ENCODE measurements at regions not wholly inside any gene's neighbourhood (a gene's known extent, or its start where the extent isn't known, plus 50 kb on each side); places are given as distances from the start of the nearest gene placed in this dataset.
A peak's percentile ranks its signal among the peaks of the same experiment; 100 is the strongest.
"Not testable (repeated sequence)": the region's sequence is repeated elsewhere in the genome, so short reads cannot be mapped to it uniquely, and the experiment has no call there.

DNA sequence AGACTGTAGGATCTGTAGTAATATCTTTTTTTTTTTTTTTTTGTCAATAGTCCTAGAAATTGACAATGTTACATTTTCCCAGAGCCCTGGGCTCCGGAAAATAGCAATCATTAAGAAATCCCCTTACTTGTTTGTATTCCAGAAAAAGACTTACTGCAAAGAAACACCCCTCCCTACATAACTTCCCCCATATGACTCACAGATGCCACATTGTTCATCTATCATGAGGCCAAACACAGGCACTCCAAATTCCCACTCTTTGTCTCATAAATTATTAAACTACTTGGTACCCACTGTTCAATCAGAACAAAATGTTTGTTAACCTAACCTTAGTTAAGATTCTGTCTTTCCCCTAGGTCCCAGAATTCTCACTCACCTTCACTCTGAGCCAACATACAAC lies 53.5 kb downstream of the TEX51 start:
- DNase-seq, result no peak

DNA sequence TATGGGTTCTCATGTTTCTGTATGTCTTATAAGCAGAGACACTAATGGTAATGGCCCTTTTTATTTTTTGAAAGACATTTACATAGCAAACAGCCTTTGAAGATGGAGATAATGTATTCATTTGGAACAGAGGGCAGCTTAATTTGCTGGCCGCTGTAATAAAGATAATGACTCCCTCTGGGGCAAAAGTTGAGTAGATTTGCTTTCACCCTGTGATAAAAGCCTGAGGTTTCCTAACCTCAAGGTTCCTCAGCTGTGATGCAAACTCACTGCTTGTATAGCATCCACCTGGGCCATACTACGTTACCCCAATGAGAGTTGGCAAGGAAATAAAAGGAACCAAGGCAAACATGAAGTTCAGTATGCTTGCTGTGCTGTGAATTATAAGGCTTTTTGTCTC lies 54.8 kb downstream of the TEX51 start:
- DNase-seq, result peak; percentile 1

DNA sequence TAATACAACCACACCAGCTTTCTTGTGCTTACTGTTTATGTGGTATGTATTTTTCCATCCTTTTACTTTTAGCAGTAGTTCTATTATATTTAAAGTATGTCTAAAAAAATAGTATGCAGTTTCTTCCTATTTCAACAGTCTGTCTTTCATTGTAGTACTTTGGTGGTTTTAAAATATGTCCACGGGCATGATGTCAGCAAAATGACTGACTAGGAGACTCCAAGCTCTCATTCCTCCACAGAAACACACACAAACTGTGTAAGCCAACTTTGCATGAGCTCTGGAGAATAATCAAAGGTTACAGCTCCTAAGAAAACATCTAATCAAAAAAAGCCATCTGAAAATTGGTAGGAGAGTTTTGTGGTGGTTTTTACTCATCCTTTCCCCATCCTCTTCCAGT lies 56.1 kb downstream of the TEX51 start:
- DNase-seq, result no peak

DNA sequence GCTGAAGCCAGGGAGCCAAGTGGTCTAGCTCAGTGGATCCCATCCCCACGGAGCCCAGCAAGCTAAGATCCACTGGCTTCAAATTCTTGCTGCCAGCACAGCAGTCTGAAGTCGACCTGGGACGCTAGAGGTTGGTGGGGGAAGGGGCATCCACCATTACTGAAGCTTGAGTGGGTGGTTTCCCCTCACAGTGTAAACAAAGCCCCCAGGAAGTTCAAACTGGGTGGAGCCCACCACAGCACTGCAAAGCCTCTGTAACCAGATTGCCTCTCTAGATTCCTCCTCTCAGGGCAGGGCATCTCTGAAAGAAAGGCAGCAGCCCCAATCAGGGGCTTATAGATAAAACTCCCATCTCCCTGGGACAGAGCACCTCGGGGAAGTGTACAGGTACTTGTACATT lies 58.1 kb downstream of the TEX51 start:
- not testable (repeated sequence) for DNase-seq

DNA sequence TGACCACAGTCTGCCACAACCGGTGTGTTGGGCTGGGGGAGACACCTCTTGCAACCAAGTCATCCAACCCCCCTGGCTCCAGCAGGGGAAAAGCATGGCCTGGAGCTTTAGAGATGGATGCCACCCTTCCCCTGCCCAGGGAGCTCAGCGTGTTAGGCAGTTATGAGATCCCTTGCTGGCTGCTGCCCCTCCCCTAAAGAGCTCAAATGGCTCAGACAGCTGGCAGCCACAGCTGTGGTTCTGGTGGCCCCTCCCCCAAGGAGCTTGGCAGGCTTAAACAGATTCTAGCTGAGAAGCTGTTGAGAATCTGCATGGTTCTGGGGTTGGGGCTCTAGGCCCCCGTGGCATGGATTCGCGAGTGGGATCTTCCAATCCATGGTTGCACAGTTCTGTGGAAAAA lies 64.7 kb downstream of the TEX51 start:
- DNase-seq, result no peak

DNA sequence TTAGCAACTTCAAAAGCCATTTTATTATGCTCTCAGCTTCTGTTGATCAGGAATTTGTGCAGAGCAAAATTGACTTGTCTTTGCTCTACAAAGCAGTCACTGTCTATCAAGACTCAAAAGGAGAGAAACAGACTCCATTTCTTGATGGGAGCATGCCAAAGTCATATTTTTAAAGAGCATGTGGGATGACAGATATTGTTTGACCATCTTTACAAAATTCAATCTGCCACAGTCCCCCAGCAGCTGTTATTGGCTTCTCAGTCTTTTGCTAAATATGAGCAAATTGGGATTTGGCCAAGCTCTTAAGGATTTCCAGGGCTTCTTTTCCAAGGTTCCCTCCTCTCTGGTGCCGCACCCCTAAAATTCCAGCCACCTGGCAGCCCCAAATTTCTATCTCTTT lies 67.9 kb downstream of the TEX51 start:
- DNase-seq, result no peak

DNA sequence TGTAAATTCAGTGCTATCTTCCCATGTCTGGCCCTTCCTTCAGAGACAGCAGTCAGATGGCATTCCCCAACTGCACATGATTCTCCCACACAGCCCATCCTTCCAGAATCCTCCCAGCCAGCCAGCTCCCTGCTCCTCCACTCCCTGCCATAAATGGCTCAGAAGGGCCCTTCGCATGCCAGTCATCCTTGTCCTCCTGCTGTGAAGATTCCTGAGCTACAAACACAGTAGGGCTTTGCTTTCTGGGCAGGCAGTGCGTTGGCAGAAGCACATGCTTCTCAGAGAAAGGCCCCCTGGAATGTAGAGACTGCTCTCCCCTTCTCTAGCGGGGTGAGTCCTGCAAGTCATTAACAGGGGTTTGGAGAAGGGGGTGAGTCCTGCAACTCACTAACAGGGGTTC lies 71.9 kb downstream of the TEX51 start:
- DNase-seq, result no peak

DNA sequence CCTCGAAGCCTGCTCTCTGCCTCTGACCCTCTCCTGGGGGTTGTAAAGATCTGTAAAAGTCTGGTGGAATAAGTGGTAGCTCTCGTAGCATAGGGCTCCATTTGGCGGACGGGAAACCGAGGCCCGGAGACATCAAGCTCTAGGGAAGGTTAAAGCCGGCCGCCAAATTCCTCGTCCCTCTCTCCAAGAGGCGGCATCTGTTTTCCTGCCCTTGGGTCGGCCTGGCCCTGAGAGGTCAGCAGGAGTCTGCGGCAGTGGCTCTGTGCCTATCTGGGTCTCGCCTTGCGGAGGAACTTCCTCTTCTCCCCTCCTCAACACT lies 72.4 kb downstream of the TEX51 start:
- DNase-seq, result no peak

DNA sequence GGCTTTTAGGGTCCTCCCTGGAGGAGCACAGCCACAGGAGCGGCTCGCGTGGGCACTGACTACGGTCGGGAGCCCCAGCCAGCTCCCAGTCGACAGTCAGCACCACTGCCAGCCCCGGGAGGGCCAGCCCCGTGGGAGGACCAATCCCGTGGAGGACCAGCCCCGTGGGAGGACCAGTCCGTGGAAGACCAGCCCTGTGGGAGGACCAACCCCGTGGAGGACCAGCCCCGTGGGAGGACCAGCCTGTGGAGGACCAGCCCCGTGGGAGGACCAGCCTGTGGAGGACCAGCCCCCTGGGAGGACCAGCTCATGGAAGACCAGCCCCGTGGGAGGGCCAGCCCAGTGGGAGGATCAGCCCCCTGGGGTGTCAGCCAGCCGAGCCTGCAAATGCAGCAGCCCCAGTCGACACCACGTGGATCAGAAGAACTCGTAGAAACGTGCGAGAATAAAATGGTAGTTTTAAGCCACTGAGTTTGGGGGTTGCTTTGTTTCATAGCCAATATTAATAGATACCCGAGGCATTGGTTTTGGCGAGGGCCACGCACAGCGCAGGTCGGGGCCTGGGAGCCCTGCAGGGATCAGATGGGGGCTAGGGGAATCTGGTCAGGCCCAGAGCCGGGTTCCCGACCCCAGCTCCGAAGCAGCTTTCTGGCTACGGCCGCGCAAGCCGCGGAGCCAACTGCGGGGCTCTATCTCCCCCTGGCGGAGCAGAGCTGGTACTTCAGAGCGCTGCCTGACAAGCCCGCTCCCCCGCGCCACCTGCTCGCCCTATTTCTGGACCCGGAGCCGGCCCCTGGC lies 73.0 kb downstream of the TEX51 start:
- peak; percentile 84 for DNase-seq

DNA sequence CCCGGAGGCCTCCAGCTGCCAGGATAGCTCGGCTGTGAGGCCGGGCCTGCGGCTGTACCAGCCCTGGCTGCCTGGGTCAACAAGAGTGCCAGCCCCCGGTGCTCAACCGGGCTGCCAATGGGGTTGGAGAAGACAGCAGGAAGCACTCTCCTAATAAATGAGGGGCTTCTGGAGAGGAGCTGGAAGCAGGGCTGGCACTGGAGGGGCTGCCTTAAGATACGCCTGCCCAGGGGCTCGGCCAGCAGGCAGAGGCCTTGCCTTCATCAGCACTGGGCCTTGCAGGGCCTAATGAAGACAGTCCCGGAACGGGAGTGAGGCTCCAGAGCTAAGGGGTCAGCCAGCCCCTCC lies 73.6 kb downstream of the TEX51 start:
- DNase-seq, result peak; percentile 75

DNA sequence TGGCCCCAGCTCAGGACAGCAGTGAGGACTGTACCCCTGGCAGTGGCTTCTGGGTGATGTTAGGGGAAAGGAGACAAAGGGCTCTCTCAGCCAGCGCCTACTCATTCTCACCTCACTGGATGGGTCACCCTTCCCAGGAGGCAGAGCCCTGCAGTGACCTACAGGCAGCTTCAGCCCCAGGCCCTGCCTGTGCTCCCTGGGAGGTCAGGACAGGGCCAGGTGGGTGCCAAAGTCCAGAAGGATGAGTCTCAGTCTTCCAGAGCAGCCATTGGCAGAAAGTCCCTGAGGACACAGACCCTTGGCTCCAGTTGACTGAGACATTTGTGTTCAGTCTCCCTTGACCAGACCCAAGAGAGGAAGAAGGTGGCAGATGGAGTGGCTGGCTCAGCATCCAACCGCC lies 75.1 kb downstream of the TEX51 start:
- DNase-seq, result no peak

DNA sequence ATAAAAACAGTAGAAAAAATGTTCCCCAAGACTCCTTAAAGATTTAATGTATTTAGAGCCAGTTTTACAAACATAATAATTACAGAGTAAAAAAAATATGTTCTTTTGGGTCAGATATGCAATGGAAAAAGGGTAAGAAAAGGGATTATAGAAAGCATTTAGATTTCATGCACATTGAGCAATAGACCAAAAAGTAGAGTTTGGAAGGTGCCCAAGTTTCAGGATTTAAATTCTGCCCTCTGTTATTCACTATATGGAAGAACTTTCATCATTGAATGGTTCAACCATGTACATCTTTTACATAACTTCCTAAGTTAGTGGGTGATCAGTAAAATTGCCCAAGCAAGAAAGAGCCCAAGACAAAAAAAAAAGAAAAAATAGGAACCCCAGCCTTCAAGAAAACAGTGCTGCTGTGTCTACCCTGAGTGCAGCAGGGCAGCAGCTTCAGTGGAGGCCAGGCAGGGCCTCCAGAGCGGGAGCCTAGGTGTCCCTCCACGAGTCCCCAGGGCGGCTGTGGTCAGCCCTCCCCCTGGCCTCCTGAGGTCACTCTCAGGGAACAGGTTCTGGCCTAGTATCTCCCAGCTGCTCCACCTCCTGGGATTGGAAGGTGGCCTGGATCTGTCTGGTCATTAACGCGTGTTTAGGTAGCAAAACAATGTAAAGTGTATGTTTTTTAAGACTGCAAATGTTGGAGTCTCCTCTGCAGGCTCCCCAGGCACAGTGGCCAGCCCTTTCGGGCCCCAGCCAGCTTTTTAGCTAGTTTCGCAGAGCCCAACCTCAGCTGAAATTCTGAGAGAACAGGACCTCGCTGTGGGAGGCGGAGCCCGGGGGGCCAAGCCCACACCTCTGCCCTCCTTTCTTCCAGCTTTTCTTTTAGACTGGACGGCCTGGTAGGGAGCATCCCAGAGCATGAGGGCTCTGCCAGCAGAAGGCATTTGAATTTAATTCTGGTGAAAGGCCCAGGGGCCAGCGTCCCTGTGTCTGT lies 77.3 kb downstream of the TEX51 start:
- DNase-seq, result peak; percentile 23

DNA sequence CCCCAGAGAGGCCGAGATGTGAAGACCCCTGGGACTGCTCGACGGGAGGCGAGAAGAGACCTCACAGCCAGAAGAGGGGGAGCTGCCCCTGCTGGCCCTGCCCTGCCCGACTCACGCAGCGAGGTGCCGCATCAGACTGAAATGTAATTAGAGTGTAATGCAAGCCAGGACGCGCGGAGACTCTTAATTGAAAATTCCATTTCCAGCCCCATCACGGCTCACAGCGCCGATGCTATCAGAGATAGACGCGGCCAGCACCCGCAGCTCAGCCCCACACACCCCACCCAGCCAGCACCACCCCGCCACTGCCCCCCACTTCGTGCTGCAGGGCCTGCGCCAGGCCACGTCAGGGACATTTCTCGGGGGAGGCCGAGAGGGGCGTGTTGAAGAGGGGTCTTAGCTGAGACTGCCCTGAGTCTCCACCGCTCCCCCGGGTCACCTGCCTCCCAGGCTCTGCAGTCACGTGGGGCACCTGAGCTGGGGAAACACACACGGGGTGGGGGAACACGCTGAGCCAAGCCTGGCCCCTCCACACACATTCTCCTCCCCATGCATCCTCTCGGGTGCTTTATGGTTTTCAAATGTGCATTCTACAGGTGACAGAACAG lies 78.1 kb downstream of the TEX51 start:
- peak; percentile 22 for DNase-seq

DNA sequence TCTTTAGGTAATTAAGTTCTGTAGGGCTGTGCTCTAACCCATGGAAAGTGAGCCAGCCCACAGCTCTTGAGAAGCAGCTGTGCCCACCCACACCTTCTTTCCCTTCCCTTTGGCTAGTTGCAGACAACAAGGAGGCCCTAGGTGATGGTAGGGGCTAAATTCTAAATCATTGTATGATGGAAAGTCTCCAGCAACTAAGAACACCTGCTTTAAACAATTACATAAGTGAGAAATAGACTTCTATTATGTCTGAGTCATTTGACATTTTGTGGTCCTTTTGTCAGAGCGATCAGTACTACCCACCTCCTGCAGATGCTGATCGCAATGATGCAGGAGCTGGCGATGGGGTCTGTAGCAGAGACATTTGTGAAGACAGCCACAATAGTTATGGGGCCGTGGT lies 79.6 kb downstream of the TEX51 start:
- no peak for DNase-seq

DNA sequence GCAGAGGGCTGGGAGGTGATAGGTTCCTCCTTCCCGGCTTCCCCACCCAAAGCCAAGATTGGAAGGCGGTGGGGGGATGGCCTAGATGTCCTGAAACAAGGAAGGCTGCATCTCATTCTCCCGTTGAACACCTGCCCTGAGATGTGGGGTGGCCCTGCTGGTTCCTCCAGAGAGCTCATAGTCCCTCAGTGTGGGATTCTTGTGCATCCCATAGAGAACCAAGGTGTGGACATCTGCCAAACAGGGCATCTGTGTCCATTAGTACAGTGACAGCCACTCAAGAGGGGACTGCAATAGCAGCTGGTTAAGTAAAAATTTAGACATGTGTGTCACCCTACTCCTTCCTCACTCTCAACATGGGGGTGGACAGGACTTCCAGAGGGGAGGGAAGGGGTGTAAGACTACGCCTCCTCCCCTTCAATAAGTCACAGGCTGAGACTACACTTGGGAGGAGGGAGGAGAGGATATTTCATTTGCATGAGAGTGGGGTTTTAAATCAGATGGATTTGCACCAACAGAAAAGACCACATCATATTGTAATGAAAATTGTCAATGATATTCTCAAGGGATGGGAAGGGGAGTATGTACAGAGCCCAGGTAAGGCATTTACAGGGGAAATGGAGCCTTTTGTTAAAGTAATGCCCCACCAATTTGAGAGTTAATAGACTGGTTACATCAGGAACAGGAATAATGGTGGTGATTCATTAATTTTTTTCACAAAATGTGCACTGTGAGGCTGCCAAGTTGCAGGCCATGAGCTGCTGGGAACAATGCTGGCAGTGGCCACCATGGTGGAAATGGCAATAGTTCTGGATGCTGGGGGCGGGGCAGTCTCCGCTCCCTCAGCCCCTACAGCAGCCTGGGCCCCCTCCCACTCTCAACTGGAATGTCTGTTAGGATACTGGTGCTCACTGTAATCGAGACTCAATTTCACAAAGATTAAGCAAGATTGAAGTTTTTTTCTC lies 80.6 kb downstream of the TEX51 start:
- no peak for DNase-seq

DNA sequence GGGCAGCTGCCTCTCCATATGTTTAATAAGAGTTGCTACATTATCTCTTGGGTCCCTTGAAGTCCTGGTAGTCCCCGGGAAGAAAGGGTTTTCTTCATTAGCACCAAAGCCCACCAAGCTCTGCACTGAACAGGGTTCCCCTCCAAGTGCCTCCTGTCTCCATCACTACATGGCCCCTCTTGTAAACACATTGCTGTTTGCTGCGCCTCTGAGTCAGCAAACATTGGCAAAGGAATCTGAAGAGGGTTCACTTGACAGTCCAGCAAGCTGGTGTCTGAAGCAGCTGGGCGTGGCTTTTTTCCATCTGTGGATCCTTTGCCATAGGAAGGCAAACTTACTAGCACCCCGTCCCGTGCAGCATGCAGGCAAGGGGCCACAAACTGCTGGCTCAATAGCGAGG lies 82.8 kb downstream of the TEX51 start:
- no peak for DNase-seq

DNA sequence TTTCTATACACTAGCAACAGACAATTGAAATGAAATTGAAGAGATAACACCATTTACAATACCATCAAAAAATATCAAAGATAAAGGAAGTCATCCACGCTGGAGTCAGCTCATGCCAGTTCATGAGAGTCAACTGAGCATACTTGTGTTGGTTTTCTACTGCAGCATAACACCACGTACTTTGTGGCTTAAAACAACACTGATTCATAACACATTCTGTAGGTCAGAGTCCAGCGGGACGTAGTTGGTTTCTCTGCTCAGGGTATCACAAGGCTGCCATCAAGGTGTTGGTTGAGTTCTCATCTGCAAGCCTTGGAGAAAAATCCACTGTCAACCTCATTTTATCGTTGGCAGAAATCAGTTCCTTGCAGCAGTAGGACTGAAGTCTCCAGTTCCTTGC lies 84.2 kb downstream of the TEX51 start:
- no peak for DNase-seq

DNA sequence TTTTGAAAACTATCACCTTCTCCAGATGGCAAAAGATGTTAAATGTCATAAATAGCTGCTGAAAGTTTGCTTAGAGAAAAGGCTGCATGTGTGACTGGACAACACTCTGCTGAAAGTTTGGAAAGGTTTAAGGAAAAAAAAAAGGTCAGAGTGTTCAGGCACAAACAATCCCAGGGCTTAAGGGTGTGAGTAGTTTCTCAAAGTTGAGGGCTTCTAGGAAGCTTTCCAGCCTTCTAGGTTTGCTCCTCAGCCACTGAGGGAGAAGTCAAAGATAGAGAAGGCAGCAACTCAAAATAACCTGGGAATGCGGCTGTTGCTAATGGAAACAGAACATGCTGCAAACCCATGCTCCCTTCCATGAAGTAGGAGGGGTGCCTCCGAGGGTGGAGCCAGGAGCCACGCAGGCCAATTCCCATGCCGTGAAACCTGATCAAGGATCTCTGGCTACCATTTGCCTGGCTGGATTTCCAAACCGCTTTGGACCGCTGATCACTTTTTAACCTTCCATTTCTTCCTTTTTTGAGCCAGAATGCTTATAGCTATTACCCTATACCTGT lies 88.0 kb downstream of the TEX51 start:
- DNase-seq, result no peak

DNA sequence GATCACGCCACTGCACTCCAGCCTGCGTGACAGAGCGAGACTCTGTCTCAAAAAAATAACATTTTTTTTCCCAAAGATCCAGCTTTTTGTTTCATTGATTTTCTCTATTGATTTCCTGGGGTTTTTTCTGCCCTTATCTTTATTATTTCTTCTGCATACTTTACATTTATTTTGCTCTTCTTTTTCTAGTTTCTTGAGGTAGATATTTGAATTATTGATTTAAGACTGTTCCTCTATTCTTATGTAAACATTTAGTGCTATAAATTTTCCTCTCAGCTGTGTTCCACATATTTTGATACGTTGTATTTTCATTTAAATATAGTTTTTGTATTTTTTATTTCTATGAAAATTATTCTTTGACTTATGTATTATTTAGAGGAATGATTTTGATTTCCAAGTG lies 89.8 kb downstream of the TEX51 start:
- DNase-seq, result no peak

DNA sequence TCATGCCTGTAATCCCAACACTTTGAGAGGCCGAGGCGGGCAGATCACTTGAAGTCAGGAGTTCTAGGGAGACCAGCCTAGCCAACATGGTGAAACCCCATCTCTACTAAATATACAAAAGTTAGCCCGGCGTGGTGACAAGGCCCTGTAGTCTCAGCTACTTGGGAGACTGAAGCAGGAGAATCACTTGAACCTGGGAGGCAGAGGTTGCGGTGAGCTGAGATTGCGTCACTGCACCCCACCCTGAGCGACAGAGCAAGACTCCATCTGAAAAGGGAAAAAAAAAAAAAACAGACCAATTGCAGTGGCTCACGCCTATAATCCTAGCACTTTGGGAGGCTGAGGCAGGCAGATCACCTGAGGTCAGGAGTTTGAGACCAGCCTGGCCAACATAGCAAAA lies 90.4 kb downstream of the TEX51 start:
- DNase-seq, result not testable (repeated sequence)

DNA sequence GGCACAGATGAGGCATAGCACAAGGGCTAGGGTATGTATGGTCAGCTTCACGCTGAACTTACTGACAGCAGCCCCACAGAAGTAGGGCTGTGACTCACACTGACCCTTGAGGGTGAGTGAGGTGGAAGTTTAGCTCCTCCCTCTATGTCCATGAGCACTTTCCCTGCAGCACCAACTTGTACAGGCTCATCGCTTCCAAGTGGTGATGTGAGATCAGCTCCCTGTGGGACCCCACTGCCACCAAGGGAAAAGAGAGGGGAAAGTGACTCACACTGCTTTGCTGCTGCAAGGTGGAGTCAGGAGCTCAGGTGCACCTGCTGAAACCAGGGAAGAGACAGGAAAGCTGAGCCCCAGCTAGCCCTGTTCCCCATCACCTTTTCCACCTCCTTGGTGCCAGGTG lies 91.5 kb downstream of the TEX51 start:
- no peak for DNase-seq

Data from right kidney (tissue), 1 donor.